GM12891 (cell line): ENCODE measurements at regions not wholly inside any gene's neighbourhood (a gene's known extent, or its start where the extent isn't known, plus 50 kb on each side); places are given as distances from the start of the nearest gene placed in this dataset.

ENCODE experiments used
- POLR2A ChIP-seq: IDR thresholded peaks from 2 replicates; pipeline ENCODE4 v1.6.1; 2011; ENCODE audit warnings: low read depth, low read length, control low read depth
- POLR2AphosphoS5 ChIP-seq: IDR thresholded peaks from 2 replicates; pipeline ENCODE4 v1.6.1; 2011; ENCODE audit warnings: low read depth, low read length, control low read depth
- POU2F2 ChIP-seq: IDR thresholded peaks from 2 replicates; pipeline ENCODE4 v1.6.1; 2011; ENCODE audit warnings: low read depth, mild to moderate bottlenecking, control low read depth, low read length, moderate library complexity
- SPI1 ChIP-seq: IDR thresholded peaks from 2 replicates; pipeline ENCODE4 v1.6.1; 2011; ENCODE audit warnings: low read depth, low read length, control low read depth
- TAF1 ChIP-seq: IDR thresholded peaks from 2 replicates; pipeline ENCODE4 v1.6.1; 2011; ENCODE audit warnings: low read depth, low read length, control low read depth

DNA sequence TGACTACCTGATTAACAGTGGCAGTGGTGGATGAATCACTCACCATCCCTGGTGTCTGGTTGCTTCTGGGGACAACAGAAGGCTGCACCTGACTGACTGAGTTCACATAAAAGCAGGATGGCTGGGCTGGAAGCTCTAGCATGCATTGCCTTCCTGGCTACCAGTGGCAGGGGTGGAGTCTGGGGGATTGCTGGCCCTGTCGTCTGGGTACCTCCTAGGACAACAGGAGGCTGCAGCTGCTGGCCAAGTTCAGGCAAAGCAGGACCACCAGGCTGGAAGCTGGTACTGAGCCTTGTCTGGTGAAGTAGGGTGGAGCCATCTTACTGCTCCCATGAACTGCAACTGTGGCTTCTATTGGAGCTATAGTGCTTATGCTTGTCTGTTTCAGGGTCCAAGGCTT lies 480.8 kb upstream of the CTNND2 start:
- TF ChIP-seq POLR2AphosphoS5 (no peak), POLR2A (no peak), POU2F2 (no peak), TAF1 (no peak), SPI1 (no peak)
